Esophagus muscularis mucosa (tissue), 4 donors: ENCODE measurements at regions not wholly inside any gene's neighbourhood (a gene's known extent, or its start where the extent isn't known, plus 50 kb on each side); places are given as distances from the start of the nearest gene placed in this dataset.

ENCODE experiments used
- EP300 ChIP-seq: sonication (generic); formaldehyde crosslinking; IDR thresholded peaks from one replicate; pipeline ENCODE4 v1.6.1; 2017; ENCODE audit warnings: antibody characterized with exemption
- POLR2A ChIP-seq: fragments of 450-650 bp; IDR thresholded peaks from one replicate; pipeline ENCODE4 v1.6.1; 2017; ENCODE audit warnings: antibody characterized with exemption, moderate library complexity, mild to moderate bottlenecking, low read depth
- POLR2AphosphoS5 ChIP-seq, 2 donors: sonication (generic); formaldehyde crosslinking; IDR thresholded peaks; one replicate each; pipeline ENCODE4 v1.6.1; 2017; ENCODE audit warnings: antibody characterized with exemption in 2 of 2
- TF ChIP-seq, protein P1 (sequence below), 3 experiments: fragments of 200-600 bp in 2 of 3; fragments of 450-650 bp in 1 of 3; sonication (generic) in 2 of 3; IDR thresholded peaks; one replicate each; pipeline ENCODE4 v1.5.1; 2017 to 2019; ENCODE audit warnings: antibody characterized with exemption in 3 of 3, mild to moderate bottlenecking in 2 of 3, moderate library complexity in 1 of 3

DNA sequence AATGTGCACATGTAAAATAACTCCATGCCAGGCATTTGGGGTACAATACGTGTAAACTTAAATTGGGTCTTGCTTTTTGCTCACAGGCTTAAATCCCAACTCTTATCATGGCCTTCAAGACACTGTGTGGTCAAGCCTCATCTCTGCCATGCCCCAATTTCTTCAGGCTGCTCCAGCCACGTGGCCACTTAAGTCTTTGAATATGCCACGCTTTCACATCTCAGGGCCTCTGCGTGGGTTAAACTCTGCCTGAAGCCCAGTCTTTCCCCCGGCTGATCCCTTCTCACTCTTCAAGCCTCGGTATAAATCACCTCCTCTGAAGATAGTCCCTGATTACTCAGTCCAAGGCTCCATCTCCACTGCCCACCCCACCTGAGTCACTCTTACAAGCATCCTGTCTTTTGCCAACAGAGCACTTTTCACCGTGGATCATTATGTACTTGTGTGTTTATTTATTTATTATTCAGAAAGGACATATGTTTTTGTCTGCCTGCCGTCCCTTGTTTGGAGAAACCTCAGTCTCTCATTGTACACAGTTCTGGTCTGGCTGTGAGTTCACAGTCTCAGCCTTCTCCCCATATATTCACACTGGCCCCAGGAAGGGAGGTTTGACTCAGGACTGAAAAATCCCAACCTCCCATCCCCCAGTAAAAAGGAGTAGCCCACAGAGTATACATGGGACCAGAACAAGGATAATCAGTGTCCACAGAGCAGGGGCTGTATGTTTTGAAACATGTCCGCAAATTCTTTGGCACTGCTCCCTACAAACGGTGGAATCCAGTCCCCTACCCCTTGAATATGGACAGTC lies 344.7 kb downstream of the MN1 start:
- TF ChIP-seq EP300, result no peak
- TF ChIP-seq, protein P1, sequence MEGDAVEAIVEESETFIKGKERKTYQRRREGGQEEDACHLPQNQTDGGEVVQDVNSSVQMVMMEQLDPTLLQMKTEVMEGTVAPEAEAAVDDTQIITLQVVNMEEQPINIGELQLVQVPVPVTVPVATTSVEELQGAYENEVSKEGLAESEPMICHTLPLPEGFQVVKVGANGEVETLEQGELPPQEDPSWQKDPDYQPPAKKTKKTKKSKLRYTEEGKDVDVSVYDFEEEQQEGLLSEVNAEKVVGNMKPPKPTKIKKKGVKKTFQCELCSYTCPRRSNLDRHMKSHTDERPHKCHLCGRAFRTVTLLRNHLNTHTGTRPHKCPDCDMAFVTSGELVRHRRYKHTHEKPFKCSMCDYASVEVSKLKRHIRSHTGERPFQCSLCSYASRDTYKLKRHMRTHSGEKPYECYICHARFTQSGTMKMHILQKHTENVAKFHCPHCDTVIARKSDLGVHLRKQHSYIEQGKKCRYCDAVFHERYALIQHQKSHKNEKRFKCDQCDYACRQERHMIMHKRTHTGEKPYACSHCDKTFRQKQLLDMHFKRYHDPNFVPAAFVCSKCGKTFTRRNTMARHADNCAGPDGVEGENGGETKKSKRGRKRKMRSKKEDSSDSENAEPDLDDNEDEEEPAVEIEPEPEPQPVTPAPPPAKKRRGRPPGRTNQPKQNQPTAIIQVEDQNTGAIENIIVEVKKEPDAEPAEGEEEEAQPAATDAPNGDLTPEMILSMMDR (IDR thresholded peaks at IDR 0.05), result no peak
- TF ChIP-seq POLR2AphosphoS5 (IDR thresholded peaks at IDR 0.05), result no peak
- TF ChIP-seq POLR2A, result no peak
